ENCODE measurements at regions not wholly inside any gene's neighbourhood (a gene's known extent, or its start where the extent isn't known, plus 50 kb on each side); places are given as distances from the start of the nearest gene placed in this dataset.

DNA sequence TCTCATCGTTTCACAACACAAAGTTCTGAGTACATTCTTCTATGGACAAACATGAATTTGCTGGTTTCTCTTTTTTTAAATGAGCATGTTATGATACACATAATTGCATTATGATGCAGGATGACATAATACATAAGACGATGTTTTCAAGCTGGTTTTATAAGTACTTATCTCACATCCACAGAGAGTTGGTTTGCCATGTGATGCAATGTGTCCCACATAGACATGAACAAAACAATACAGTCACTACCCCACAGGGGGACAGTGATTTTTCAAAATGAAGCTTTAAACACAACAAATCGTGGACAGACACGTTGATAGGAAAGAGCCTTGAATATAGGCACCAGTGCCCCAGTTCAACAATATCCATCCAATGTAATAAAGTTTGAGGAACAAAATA is 447.1 kb downstream of the KLF12 start:
- TF ChIP-seq, protein P1, sequence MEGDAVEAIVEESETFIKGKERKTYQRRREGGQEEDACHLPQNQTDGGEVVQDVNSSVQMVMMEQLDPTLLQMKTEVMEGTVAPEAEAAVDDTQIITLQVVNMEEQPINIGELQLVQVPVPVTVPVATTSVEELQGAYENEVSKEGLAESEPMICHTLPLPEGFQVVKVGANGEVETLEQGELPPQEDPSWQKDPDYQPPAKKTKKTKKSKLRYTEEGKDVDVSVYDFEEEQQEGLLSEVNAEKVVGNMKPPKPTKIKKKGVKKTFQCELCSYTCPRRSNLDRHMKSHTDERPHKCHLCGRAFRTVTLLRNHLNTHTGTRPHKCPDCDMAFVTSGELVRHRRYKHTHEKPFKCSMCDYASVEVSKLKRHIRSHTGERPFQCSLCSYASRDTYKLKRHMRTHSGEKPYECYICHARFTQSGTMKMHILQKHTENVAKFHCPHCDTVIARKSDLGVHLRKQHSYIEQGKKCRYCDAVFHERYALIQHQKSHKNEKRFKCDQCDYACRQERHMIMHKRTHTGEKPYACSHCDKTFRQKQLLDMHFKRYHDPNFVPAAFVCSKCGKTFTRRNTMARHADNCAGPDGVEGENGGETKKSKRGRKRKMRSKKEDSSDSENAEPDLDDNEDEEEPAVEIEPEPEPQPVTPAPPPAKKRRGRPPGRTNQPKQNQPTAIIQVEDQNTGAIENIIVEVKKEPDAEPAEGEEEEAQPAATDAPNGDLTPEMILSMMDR (IDR thresholded peaks at IDR 0.05): no peak
- TF ChIP-seq POLR2A (IDR thresholded peaks at IDR 0.05): no peak
